Stimulated activated CD8-positive, alpha-beta memory T cell treated with anti-CD3 and anti-CD28 coated beads, Interleukin-7, amount 100 ng/mL, for 4 hours (primary cell): ENCODE measurements at regions not wholly inside any gene's neighbourhood (a gene's known extent, or its start where the extent isn't known, plus 50 kb on each side); places are given as distances from the start of the nearest gene placed in this dataset.
"Not testable (repeated sequence)": the region's sequence is repeated elsewhere in the genome, so short reads cannot be mapped to it uniquely, and the experiment has no call there.

ENCODE experiments used
- DNase-seq, 2 donors: peaks; one replicate each; pipeline ENCODE4 v3.0.0-alpha.2; 2020; ENCODE audit warnings: low read depth in 2 of 2

- DNase-seq = no peak
Observed at GRCh38 chr9:129561594-129562281, 59.2 kb downstream of the C9orf50 start.

GRCh38 chr9:129560881-129561306 lies 60.0 kb downstream of the C9orf50 start:
- no peak for DNase-seq

- no peak for DNase-seq
Observed at GRCh38 chr9:129559506-129559881, 61.4 kb downstream of the C9orf50 start.

GRCh38 chr9:129558551-129559505 lies 62.1 kb downstream of the C9orf50 start:
- DNase-seq = no peak

GRCh38 chr9:129558063-129558550 lies 62.8 kb downstream of the C9orf50 start:
- DNase-seq = no peak

GRCh38 chr9:129557192-129558036 lies 63.5 kb downstream of the C9orf50 start:
- DNase-seq = no peak

- no peak for DNase-seq
Observed at GRCh38 chr9:129556491-129557191, 64.3 kb downstream of the C9orf50 start.

GRCh38 chr9:129555512-129556215 lies 65.2 kb downstream of the C9orf50 start:
- DNase-seq = no peak

- no peak for DNase-seq
Observed at GRCh38 chr9:129554649-129555048, 66.3 kb downstream of the C9orf50 start.

- no peak for DNase-seq
Observed at GRCh38 chr9:129553277-129553676, 67.6 kb downstream of the C9orf50 start.

- DNase-seq = no peak
Observed at GRCh38 chr9:129552064-129552463, 68.8 kb downstream of the C9orf50 start.

- no peak for DNase-seq
Observed at GRCh38 chr9:129551393-129551973, 69.4 kb downstream of the C9orf50 start.

GRCh38 chr9:129550977-129551376 lies 69.9 kb downstream of the C9orf50 start:
- not testable (repeated sequence) for DNase-seq

GRCh38 chr9:129550199-129550839 lies 70.6 kb downstream of the C9orf50 start:
- no peak for DNase-seq

- DNase-seq = no peak
Observed at GRCh38 chr9:129549684-129550083, 71.2 kb downstream of the C9orf50 start.

GRCh38 chr9:129549139-129549538 lies 71.8 kb downstream of the C9orf50 start:
- DNase-seq = no peak

- no peak for DNase-seq
Observed at GRCh38 chr9:129548571-129549135, 72.2 kb downstream of the C9orf50 start.

- no peak for DNase-seq
Observed at GRCh38 chr9:129547869-129548570, 72.9 kb downstream of the C9orf50 start.

- no peak for DNase-seq
Observed at GRCh38 chr9:129547063-129547462, 73.8 kb downstream of the C9orf50 start.
